22Rv1 (cell line): ENCODE measurements at regions not wholly inside any gene's neighbourhood (a gene's known extent, or its start where the extent isn't known, plus 50 kb on each side); places are given as distances from the start of the nearest gene placed in this dataset.
"Not testable (repeated sequence)": the region's sequence is repeated elsewhere in the genome, so short reads cannot be mapped to it uniquely, and the experiment has no call there.

Source experiments
- H3K27ac ChIP-seq: fragments of 450-650 bp; 2 replicates; pipeline ENCODE4 v1.5.1; 2017
- CTCF ChIP-seq: fragments of 450-650 bp; IDR thresholded peaks from 2 replicates; pipeline ENCODE4 v1.5.1; 2017; ENCODE audit warnings: mild to moderate bottlenecking
- ZFX ChIP-seq: fragments of 450-650 bp; IDR thresholded peaks from 2 replicates; pipeline ENCODE4 v1.6.1; 2017; ENCODE audit warnings: antibody characterized with exemption, borderline replicate concordance

GRCh38 chr10:43925793-43926192 lies 277.1 kb upstream of the ZNF32 start:
- no peak overlapping the region for H3K27ac ChIP-seq
- no peak for TF ChIP-seq ZFX
- no peak for TF ChIP-seq CTCF

DNA sequence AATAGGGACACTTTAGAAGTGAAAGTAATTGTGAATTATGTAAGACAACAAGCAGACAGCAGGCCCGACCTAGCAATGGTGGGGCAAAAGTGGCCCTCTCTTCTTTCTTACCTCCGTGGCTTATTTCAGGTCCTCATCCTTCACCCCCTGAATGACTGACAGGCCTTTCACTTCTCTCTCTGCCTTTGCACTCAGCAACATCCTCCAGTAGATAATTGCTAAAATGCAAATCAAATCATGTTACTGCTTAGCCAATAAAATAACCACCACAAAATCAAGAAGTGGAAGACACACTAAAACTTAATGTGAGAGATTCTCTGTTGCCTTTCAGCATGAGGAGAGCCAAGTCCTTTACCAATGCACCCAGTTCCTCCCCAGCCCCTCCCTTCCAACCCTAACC lies 274.6 kb upstream of the ZNF32 start:
- TF ChIP-seq CTCF (no peak), ZFX (no peak)

GRCh38 chr10:43922335-43923280 lies 273.9 kb upstream of the ZNF32 start:
- TF ChIP-seq ZFX (no peak), CTCF (no peak)
- H3K27ac ChIP-seq = no peak overlapping the region

More for the DNA sequence above, 274.6 kb upstream of the ZNF32 start:
- H3K27ac ChIP-seq = no peak overlapping the region

DNA sequence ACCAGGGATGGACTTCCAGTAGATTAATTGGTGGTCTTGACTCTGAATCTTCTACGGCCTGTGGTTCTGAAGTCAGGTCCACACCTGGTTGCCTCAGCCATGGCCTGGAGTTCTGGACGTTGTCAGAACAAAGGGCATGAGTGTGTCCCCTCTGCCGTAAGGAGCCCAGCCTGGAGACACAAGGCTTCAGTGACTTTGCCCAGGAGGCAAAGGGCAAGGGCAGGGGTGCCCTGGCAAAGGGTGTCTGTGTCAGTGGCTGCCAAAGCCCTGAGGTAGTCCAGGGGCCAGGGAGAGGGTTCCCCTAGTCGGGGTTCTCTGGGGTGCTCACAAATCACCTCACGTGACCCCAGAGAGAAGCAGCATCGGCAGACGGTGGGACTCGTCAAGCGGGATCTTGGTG lies 273.2 kb upstream of the ZNF32 start:
- TF ChIP-seq ZFX (no peak), CTCF (no peak)

GRCh38 chr10:43921478-43921877 lies 272.8 kb upstream of the ZNF32 start:
- no peak for TF ChIP-seq CTCF
- TF ChIP-seq ZFX = no peak
- H3K27ac ChIP-seq = no peak overlapping the region

More for the DNA sequence above, 273.2 kb upstream of the ZNF32 start:
- no peak overlapping the region for H3K27ac ChIP-seq

- not testable (repeated sequence) for H3K27ac ChIP-seq
Observed at GRCh38 chr10:43920236-43920758, 271.6 kb upstream of the ZNF32 start.

DNA sequence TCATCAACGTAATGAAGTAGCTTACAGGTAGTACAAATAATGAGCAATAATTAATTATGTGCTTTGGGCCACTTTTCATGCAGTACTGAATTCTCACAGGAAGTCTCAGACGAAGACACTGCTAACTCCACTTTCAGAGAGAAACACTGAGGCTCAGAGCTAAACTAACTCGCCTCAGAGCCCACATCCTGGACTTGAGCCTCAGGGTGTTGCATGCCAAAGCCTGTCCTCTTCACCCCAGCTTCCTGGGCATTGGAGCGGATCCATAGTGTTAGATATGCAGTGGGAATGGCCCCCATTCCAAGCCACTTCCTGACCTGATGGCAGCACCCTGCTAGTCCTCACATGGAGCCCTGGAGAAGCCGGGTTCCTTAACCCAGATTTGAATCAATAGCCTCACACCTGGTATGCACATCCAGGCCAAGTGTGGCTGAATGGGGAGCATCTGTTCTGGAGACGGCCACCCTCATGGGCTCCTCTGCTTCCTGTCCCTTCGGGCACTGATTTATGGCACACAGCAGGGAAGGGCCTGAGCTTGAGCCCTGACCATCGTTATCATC lies 265.1 kb upstream of the ZNF32 start:
- no peak overlapping the region for H3K27ac ChIP-seq
- TF ChIP-seq ZFX (no peak), CTCF (no peak)
